KMS-11 (cell line): ENCODE measurements at regions not wholly inside any gene's neighbourhood (a gene's known extent, or its start where the extent isn't known, plus 50 kb on each side); places are given as distances from the start of the nearest gene placed in this dataset.

ENCODE experiments used
- H2AFZ ChIP-seq: fragments of 200-600 bp; sonication (generic); 2 replicates; pipeline ENCODE4 v1.6.1; 2016; ENCODE audit warnings: antibody characterized with exemption, mixed run types, low read depth
- H3K27ac ChIP-seq: fragments of 200-600 bp; sonication (generic); 2 replicates; pipeline ENCODE4 v1.6.1; 2016; ENCODE audit warnings: mild to moderate bottlenecking, mixed run types
- H3K27me3 ChIP-seq: fragments of 200-600 bp; sonication (generic); 2 replicates; pipeline ENCODE4 v1.6.1; 2017; ENCODE audit warnings: mild to moderate bottlenecking, low read depth, mixed run types, moderate library complexity; ENCODE audit not compliant: insufficient read depth
- H3K36me3 ChIP-seq: fragments of 200-600 bp; sonication (generic); 2 replicates; pipeline ENCODE4 v1.6.1; 2017; ENCODE audit warnings: mild to moderate bottlenecking, mixed run types; ENCODE audit not compliant: insufficient read depth
- H3K4me1 ChIP-seq: fragments of 200-600 bp; sonication (generic); 2 replicates; pipeline ENCODE4 v1.6.1; 2016; ENCODE audit warnings: mild to moderate bottlenecking, low read depth, mixed run types; ENCODE audit not compliant: poor library complexity, severe bottlenecking
- H3K4me2 ChIP-seq: fragments of 200-600 bp; sonication (generic); 2 replicates; pipeline ENCODE4 v1.7.0; 2016; ENCODE audit warnings: mild to moderate bottlenecking, mixed run types
- H3K4me3 ChIP-seq: fragments of 200-600 bp; sonication (generic); IDR thresholded peaks from 2 replicates; pipeline ENCODE4 v1.6.1; 2017; ENCODE audit warnings: low read depth, low read length, mixed read lengths; ENCODE audit not compliant: insufficient read depth
- H3K79me2 ChIP-seq: fragments of 200-600 bp; sonication (generic); 2 replicates; pipeline ENCODE4 v1.6.1; 2016; ENCODE audit warnings: low read depth, mixed run types; ENCODE audit not compliant: insufficient read depth
- H3K9ac ChIP-seq: fragments of 200-600 bp; sonication (generic); 2 replicates; pipeline ENCODE4 v1.6.1; 2016; ENCODE audit warnings: mild to moderate bottlenecking, mixed run types
- H4K20me1 ChIP-seq: fragments of 200-600 bp; sonication (generic); 2 replicates; pipeline ENCODE4 v1.6.1; 2016; ENCODE audit warnings: mild to moderate bottlenecking, mixed run types; ENCODE audit not compliant: insufficient read depth
- CTCF ChIP-seq: fragments of 200-600 bp; sonication (generic); conservative IDR thresholded peaks from 2 replicates; pipeline ENCODE4 v1.6.1; 2017; ENCODE audit warnings: low read depth, mild to moderate bottlenecking, antibody characterized with exemption, low read length, moderate library complexity, mixed read lengths

DNA sequence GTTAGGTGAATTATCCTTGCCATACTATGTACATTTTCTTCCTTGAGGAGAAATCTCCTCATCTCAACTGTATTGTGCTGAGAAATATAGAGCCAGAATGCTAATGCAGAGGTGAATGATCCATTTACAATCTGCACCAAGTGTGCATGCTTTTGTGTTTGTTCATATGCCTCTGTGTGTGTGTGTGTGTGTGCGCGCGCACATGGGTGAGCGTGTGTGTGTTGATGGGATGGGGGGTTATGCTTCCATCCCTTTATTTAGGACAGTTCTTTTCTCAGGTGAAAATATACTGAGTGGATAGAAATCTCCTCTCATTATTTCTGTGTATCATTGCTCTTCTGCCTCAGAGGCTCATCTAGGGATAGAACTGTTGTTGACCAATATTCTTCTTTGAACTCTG is 626.1 kb downstream of the MCTP2 start:
- Histone ChIP-seq H3K79me2 (no peaks in the 10 kb centered on the region), H3K4me3 (no peak overlapping the region), H3K36me3 (no peaks in the 10 kb centered on the region), H3K4me1 (no peaks in the 10 kb centered on the region), H2AFZ (no peak overlapping the region), H4K20me1 (no peaks in the 10 kb centered on the region), H3K27ac (no peak overlapping the region), H3K4me2 (no peak overlapping the region), H3K9ac (no peak overlapping the region), H3K27me3 (no peaks in the 10 kb centered on the region)
- TF ChIP-seq CTCF: no peak

DNA sequence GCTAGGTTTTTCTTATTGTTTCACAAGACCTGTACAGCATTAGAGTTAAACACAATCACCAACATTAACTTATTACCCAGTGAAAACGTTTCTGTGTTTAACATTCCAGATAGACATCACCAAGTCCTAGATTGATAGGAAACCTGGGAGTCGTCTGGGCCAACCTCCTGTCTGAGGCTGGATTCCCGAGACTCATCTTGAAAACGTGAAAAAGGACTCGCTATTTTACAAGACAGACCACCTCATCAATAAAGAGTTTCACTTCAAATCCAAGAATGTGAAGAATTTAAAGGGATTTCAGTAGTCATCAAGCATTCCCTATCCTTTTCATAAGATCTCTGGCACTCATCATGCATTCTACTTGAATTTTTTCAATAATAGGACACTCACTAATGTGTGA is 626.6 kb downstream of the MCTP2 start:
- Histone ChIP-seq H3K4me2 (no peak overlapping the region), H3K4me3 (no peak overlapping the region), H3K9ac (no peak overlapping the region), H3K27me3 (no peaks in the 10 kb centered on the region), H3K79me2 (no peaks in the 10 kb centered on the region), H4K20me1 (no peaks in the 10 kb centered on the region), H2AFZ (no peak overlapping the region), H3K36me3 (no peaks in the 10 kb centered on the region), H3K4me1 (no peaks in the 10 kb centered on the region), H3K27ac (no peak overlapping the region)
- TF ChIP-seq CTCF: no peak

- Histone ChIP-seq H3K79me2 (no peaks in the 10 kb centered on the region), H3K27ac (no peak overlapping the region), H2AFZ (no peak overlapping the region), H3K4me3 (no peak overlapping the region), H3K9ac (no peak overlapping the region), H3K36me3 (no peaks in the 10 kb centered on the region), H3K4me1 (no peaks in the 10 kb centered on the region), H3K4me2 (no peak overlapping the region), H4K20me1 (no peaks in the 10 kb centered on the region), H3K27me3 (no peaks in the 10 kb centered on the region)
- no peak for TF ChIP-seq CTCF
Measured at GRCh38 chr15:94858449-94858848, 627.1 kb downstream of the MCTP2 start.

DNA sequence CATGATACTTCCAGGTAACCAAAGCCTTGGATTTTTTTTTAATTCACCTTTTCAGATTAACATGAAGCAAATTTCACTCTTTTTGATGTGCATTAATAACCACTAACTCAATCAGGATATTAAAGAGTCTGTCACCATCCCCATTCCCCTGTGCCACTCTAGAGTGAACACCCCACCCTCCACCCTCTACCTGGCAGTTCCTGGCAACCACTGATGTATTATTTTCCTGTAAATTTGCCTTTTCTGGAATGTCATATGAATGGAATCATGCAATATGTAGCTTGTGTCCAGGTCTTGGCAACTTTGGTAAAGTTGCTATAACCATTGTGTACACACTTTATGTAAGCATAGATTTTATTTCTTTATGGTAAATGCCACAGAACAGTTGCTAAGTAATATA is 627.6 kb downstream of the MCTP2 start:
- no peak overlapping the region for H3K27ac ChIP-seq

More for the DNA sequence above, 627.6 kb downstream of the MCTP2 start:
- Histone ChIP-seq H3K79me2 (no peaks in the 10 kb centered on the region), H3K27me3 (no peaks in the 10 kb centered on the region), H3K4me1 (no peaks in the 10 kb centered on the region), H2AFZ (no peak overlapping the region), H4K20me1 (no peaks in the 10 kb centered on the region), H3K36me3 (no peaks in the 10 kb centered on the region), H3K9ac (no peak overlapping the region), H3K4me2 (no peak overlapping the region), H3K4me3 (no peak overlapping the region)
- no peak for TF ChIP-seq CTCF
